HG02943 (cell line): ENCODE measurements at regions not wholly inside any gene's neighbourhood (a gene's known extent, or its start where the extent isn't known, plus 50 kb on each side); places are given as distances from the start of the nearest gene placed in this dataset.

Source experiments
- ATAC-seq: cut with Tn5 transposase; IDR thresholded peaks from one replicate; pipeline ENCODE4 v1.9.1; 2021; ENCODE audit warnings: mild to moderate bottlenecking, low read depth, moderate library complexity; ENCODE audit not compliant: unreplicated experiment

GRCh38 chr16:85556456-85557082, 56.6 kb upstream of the GSE1 start:
- ATAC-seq, result no peak

- ATAC-seq, result no peak
These were observed 55.8 kb upstream of the GSE1 start for GRCh38 chr16:85557083-85557970.

- no peak for ATAC-seq
These were observed 55.0 kb upstream of the GSE1 start for GRCh38 chr16:85557971-85558657.

DNA sequence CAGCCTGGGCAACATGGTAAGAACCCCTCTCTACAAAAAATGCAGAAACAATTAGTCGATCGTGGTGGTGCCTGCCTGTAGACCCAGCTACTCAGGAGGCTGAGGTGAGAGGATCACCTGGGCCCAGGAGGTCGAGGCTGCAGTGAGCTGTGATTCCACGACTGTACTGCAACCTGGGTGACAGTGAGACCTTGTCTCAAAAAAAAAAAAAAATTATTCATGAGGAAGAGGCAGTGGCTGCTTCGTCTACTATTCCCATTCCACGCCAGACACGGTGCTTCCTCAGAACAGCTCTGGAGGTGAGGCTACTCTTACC, 52.2 kb upstream of the GSE1 start:
- no peak for ATAC-seq

DNA sequence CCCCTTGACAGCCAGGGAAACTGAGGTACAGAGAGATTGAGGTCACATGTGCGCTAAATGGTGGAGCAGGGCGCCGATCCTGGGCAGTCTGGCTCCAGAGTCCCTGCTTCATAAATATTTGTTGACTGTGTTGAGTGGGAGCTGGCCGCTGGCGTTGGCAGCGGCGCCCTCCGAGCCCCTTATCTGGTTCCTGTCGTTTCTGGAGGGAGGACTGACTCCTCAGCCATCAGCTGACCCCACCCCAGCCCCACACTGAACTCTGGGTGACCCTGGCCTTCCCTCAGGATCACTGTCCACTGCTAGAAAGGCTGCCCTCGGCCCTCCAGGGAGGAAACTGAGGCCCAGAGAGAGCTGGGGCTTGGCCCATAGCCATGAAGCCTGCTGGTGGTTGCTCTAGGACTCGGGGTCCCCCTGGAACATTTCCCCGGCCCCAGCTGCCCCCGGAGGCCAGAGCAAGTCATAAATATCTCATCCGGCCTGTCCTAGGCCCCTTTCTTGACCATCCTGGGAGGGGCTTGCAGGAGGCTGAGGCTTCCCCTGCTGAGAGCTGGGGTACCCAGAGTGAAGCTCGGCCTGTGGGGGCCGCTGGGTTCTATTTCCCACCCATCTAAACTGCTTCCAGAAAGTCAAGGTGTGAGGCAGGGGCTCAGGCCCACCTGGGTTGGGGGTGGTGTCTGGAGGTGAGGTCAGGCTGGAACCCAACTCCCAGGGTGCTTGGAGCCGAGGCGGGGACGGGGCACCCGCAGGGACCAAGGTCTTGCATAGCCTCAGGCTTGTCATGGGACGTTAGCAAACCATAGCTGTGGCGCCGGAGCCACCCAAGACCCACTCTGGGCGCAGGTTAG, 51.7 kb upstream of the GSE1 start:
- no peak for ATAC-seq

- ATAC-seq, result no peak
These were observed 50.9 kb upstream of the GSE1 start for GRCh38 chr16:85562093-85562786.

DNA sequence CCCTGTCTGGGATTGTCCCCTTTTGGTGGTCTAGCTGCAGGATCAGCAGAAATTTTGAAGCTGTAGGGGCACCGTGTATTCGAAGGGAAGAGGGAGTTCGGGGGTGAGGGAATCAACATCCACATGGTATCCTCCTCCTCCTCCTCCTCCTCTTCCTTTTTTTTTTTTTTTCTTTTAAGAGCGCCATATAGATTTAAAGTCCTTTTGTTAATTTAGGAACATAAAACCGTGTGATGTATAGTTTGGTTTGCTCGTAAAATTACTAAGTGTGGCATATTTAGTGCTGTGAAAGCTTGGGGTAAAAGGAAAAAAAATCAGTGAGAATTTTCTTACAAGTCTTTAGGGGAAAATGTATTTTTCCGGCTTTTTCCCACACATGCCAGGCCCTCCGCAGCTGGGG, 50.1 kb upstream of the GSE1 start:
- no peak for ATAC-seq
